ENCODE measurements at regions not wholly inside any gene's neighbourhood (a gene's known extent, or its start where the extent isn't known, plus 50 kb on each side); places are given as distances from the start of the nearest gene placed in this dataset.

DNA sequence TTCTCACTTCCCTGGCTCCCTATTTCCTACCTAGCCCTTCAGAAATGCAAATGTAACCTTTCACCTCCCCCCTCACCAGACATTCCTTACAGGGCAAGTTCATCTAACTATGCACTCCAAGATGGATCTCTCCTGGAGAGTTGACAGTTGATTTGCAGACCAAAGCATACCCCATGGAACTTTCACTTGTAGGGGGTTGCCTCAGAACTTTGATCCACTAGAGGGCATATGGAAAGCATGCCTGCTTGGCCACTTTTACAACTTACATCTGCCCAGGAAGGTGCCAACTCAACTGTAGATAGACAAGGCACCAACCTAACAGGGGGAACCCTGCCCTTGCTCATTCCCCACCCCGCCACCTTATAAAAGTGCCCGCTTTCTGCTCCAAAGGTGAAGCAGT, 187.8 kb downstream of the NXNL2 start:
- TF ChIP-seq FOXP2 (optimal IDR thresholded peaks at IDR 0.05; ENCODE audit: borderline replicate concordance, extremely low read depth, extremely low read length, insufficient read depth) = no peak
- no peak for TF ChIP-seq POLR2AphosphoS5 (IDR thresholded peaks at IDR 0.05; ENCODE audit: low read depth, low read length)
- TF ChIP-seq TAF1 (IDR thresholded peaks at IDR 0.05; ENCODE audit: borderline replicate concordance, insufficient read depth, low read length) = no peak
- TF ChIP-seq, protein P1, sequence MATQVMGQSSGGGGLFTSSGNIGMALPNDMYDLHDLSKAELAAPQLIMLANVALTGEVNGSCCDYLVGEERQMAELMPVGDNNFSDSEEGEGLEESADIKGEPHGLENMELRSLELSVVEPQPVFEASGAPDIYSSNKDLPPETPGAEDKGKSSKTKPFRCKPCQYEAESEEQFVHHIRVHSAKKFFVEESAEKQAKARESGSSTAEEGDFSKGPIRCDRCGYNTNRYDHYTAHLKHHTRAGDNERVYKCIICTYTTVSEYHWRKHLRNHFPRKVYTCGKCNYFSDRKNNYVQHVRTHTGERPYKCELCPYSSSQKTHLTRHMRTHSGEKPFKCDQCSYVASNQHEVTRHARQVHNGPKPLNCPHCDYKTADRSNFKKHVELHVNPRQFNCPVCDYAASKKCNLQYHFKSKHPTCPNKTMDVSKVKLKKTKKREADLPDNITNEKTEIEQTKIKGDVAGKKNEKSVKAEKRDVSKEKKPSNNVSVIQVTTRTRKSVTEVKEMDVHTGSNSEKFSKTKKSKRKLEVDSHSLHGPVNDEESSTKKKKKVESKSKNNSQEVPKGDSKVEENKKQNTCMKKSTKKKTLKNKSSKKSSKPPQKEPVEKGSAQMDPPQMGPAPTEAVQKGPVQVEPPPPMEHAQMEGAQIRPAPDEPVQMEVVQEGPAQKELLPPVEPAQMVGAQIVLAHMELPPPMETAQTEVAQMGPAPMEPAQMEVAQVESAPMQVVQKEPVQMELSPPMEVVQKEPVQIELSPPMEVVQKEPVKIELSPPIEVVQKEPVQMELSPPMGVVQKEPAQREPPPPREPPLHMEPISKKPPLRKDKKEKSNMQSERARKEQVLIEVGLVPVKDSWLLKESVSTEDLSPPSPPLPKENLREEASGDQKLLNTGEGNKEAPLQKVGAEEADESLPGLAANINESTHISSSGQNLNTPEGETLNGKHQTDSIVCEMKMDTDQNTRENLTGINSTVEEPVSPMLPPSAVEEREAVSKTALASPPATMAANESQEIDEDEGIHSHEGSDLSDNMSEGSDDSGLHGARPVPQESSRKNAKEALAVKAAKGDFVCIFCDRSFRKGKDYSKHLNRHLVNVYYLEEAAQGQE (IDR thresholded peaks at IDR 0.05; ENCODE audit: insufficient read depth in 1 of 2, low read depth in 2 of 2, low read length in 2 of 2) = no peak
- TF ChIP-seq SIN3A (IDR thresholded peaks at IDR 0.05; ENCODE audit: borderline replicate concordance, insufficient read depth, low read length) = no peak

GRCh38 chr9:88723751-88724150, 188.8 kb downstream of the NXNL2 start:
- TF ChIP-seq SIN3A (IDR thresholded peaks at IDR 0.05; ENCODE audit: borderline replicate concordance, insufficient read depth, low read length) (no peak), POLR2AphosphoS5 (IDR thresholded peaks at IDR 0.05; ENCODE audit: low read depth, low read length) (no peak), TAF1 (IDR thresholded peaks at IDR 0.05; ENCODE audit: borderline replicate concordance, insufficient read depth, low read length) (no peak), FOXP2 (optimal IDR thresholded peaks at IDR 0.05; ENCODE audit: borderline replicate concordance, extremely low read depth, extremely low read length, insufficient read depth) (no peak)
- TF ChIP-seq, protein P1 (IDR thresholded peaks at IDR 0.05; ENCODE audit: insufficient read depth in 1 of 2, low read depth in 2 of 2, low read length in 2 of 2) = no peak

- TF ChIP-seq FOXP2 (optimal IDR thresholded peaks at IDR 0.05; ENCODE audit: borderline replicate concordance, extremely low read depth, extremely low read length, insufficient read depth) = no peak
Observed at GRCh38 chr9:88724331-88724730, 189.4 kb downstream of the NXNL2 start.

DNA sequence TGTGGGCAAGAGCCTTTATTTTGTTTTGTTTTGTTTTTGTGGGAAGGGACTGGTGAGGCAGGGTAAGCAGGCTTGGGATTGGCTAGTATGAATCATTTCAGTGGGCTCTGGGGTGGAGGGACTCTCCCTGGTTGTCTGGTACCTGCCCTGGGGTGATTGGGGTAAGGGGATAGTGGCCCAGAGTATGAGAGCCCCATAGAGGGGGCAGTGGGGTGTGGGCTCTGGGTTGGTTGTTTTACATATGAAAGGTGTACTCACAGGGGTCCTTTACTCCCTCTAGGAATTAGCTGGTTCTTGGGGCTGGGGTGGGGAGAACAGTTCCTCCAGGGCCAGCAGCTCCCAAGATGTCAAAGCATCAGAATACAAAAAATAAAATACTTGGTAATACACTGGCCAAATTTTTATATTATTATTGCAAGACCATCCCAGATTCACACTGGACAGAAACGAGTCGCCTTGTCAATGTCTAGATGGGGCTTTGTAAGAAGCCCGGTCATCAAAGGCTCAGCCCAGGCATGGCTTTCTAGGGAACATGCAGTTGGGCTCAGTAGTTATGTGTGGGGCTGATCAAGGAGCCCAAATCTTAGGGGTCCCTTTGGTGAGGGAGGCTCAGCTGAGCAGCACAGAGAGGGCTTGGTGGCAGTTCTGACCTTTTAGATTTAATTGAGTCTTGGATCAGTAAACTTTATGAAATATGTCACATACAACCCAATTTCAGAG, 190.5 kb downstream of the NXNL2 start:
- TF ChIP-seq POLR2AphosphoS5 (IDR thresholded peaks at IDR 0.05; ENCODE audit: low read depth, low read length) (no peak), TAF1 (IDR thresholded peaks at IDR 0.05; ENCODE audit: borderline replicate concordance, insufficient read depth, low read length) (no peak), SIN3A (IDR thresholded peaks at IDR 0.05; ENCODE audit: borderline replicate concordance, insufficient read depth, low read length) (no peak), FOXP2 (optimal IDR thresholded peaks at IDR 0.05; ENCODE audit: borderline replicate concordance, extremely low read depth, extremely low read length, insufficient read depth) (no peak)
- TF ChIP-seq, protein P1 (IDR thresholded peaks at IDR 0.05; ENCODE audit: insufficient read depth in 1 of 2, low read depth in 2 of 2, low read length in 2 of 2) = no peak

- no peak for TF ChIP-seq SIN3A (IDR thresholded peaks at IDR 0.05; ENCODE audit: borderline replicate concordance, insufficient read depth, low read length)
- TF ChIP-seq POLR2AphosphoS5 (IDR thresholded peaks at IDR 0.05; ENCODE audit: low read depth, low read length) = no peak
- no peak for TF ChIP-seq TAF1 (IDR thresholded peaks at IDR 0.05; ENCODE audit: borderline replicate concordance, insufficient read depth, low read length)
- TF ChIP-seq FOXP2 (optimal IDR thresholded peaks at IDR 0.05; ENCODE audit: borderline replicate concordance, extremely low read depth, extremely low read length, insufficient read depth) = no peak
- TF ChIP-seq, protein P1 (IDR thresholded peaks at IDR 0.05; ENCODE audit: insufficient read depth in 1 of 2, low read depth in 2 of 2, low read length in 2 of 2) = no peak
Observed at GRCh38 chr9:88726803-88727202, 191.8 kb downstream of the NXNL2 start.

All from PFSK-1 (cell line).